HG03175 (cell line): ENCODE measurements at regions not wholly inside any gene's neighbourhood (a gene's known extent, or its start where the extent isn't known, plus 50 kb on each side); places are given as distances from the start of the nearest gene placed in this dataset.
"Not testable (repeated sequence)": the region's sequence is repeated elsewhere in the genome, so short reads cannot be mapped to it uniquely, and the experiment has no call there.

Experiments
- ATAC-seq: cut with Tn5 transposase; IDR thresholded peaks from one replicate; pipeline ENCODE4 v1.9.1; 2021; ENCODE audit warnings: mild to moderate bottlenecking, moderate library complexity; ENCODE audit not compliant: unreplicated experiment

DNA sequence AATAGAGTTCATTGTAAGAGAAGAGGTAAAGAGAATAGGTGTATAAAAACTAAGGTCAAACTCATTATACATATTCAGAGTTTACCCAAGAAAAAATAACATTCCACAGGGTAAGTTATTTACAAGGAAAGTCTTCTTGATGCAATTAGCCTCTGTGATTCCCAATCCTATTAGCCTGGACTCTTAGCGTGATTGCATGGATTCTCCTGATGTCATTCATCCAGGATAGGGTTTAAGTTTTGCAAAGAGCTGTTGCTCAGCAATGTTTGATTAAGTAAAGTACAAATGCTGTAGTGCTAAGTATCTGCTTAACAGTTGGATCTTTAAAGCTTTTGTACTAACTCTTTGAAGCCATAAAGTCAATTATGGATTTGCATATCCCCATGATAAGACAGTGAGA lies 767.8 kb upstream of the LUZP2 start:
- ATAC-seq = no peak

DNA sequence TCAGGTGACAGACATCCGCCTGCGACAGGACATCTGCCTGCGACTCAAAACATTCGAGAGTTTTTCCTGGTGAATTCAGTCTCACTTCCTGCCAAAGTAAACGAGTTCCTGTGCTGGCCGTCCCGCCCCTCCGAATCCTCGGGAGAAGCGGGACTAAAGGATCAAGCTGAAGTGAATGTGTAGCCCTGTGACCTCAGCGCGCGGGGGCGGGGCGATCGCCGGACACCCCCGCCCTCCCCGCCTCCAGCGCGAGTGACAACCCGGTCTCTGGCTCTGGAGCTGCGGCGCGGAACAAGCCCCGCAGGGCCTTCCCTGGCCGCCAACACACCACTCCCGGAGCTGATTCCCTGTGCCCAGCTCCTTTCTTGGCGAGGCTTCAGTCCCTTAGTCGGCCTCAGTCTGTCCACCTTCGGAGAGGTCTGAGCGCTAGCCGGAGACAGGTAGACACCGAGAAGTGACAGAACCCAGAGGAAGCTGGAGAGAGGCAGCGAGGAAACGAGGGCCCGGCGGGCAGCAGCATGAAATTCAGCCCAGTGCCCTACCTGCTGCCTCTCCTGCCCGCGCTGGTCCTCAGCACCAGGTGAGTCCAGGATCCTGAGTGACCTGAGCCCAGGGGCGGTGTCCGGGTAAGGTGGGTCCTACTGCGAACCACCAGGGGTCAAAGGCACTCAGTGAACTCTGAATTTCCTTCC lies 766.4 kb upstream of the LUZP2 start:
- no peak for ATAC-seq

DNA sequence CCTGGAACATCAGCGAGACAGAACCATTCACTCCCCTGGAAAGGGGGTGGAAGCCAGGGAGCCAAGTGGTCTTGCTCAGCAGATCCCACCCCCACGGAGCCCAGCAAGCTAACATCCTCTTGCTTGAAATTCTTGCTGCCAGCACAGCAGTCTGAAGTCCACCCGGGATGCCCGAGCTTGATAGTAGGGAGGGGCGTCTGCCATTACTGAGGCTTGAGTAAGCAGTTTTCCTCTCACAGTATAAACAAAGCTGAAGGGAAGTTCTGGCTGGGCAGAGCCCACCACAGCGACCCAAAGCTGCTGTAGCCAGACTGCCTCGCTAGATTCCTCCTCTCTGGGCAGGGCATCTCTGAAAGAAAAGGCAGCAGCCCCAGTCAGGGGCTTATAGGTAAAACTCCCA lies 764.8 kb upstream of the LUZP2 start:
- no peak for ATAC-seq

DNA sequence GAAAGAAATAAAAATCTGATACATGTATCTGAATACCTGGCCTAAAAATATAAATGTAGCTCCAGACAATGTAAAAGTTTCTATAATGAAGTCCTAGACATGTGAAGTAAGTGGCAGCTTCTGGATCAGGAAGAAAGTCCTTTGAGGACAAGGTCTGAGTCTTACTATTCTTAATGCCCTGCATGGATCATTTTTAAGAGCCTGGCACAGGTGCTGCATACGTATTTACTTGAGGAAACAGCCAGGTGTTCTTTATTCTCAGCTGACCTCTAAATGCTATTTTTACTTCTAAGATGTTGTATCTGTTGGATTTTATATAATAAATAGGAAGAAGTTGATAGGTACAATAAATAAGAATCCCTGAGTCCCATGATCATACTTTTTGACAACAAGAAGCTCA lies 750.0 kb upstream of the LUZP2 start:
- no peak for ATAC-seq

DNA sequence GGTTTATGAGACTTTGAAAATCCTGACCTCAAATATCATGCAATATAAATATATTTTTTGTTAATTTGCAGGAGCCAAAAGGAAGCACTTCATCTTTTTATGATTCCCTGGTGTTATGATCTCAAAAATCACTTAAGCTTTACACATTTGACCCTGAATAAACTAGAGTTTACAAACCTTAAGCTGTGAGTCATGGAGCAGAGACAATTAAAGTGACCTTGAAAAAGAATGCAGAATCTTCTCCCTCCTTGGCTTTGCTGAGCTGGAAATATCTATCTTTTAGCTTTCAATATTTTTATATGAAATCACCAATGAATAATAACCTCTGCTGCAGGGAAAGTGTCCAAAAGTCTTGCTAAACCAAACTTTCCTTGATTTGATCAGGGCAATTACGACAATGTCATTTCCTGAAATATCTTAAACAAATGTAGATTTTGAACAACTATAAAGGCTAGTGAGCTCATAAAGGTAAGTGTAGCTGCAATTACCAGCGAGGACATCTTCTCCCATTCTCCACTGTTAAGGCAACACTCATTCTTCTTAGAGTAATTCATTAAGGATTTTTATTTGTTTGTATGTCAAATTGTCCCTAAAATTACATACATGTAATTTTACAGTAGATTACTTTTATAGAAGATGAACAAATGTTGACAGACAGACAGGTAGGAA lies 747.0 kb upstream of the LUZP2 start:
- ATAC-seq = no peak

DNA sequence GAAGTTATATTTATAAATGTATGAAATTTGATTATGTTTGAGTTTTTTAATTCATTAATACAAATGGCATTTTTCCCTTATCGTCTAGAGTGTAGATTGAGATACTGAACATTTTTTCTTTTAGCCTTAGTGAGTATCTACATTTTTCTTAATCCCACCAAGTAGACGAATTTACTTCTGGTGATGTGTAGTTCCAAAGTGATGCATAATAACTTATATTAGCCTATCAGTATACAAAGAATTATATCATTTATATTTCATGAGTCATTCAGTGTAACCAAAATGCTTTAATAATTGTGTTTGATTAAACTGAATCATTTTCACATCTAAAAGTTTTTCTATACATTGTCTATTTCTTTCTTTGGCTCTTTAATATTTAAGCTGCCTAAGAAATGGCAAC lies 745.6 kb upstream of the LUZP2 start:
- ATAC-seq = no peak

DNA sequence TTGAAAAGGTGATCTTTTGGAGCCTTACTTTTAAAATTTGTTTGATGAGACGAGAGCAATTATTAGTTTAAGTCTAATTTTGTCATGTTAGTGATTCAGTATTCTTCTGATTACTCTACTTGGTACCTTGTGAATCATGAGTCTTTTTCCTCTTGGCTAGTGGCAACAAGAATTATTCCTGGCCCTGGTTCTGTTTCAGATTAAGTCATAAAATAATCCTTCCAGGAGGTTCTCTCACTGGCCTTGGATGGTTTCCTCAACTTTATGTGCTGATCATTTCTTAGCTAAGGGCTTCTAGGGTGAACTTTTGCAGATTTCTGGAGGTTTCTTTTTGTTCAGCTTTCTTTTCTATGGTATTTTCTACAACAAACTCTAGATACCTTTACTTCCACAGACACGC lies 741.8 kb upstream of the LUZP2 start:
- ATAC-seq = no peak

DNA sequence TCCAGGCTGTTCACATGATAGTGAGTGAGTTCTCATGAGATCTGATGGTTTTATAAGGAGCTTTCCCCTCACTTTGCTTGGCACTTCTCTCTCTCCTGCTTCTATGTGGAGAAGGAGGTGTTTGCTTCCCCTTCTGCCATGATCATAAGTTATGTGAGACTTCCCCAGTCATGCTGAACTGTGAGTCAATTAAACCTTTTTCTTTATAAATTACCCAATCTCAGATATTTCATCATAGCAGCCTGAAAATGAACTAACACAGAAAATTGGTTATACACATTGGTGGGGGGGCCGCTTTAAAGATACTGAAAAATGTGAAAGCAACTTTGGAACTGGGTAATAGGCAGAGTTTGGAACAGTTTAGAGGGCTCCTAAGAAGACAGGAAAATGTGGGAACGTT lies 741.1 kb upstream of the LUZP2 start:
- ATAC-seq = no peak

DNA sequence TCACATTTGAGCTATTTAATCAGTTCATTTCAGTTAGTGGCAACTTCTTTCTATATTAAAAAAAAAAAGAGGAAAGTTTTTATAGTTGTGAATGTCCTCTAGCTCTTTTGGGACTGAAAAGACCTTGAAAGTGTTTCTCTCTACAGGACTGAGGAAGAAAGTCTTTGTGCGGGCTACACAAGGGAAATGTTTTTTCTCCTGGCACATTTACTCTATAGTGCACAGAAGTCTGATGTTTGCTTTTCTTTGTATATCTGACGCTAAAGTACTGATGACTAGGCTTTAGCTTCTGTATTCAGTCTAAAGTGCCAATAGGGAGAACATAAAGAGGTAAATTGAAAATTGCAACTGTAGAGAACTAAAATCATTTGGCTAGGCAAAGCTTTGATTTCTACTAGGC lies 737.4 kb upstream of the LUZP2 start:
- ATAC-seq = no peak

DNA sequence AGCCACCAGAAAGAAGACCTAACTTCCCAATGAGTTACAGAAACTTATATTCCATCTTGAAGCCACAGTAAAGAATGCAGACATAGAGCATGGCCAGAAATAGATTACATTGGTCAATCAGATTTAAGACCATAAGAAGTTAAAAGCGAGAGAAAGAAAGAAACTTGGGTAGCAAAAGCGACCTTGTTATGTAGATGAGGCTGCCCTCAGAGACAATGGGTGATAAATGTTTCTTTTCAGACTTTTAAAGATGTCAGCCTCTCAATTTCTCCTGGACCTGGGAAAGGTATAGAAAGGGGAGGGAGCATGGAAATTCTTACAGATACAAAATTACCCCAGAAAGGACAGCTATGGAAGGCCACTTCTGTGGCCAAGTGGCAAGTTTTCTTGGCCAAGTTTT lies 732.6 kb upstream of the LUZP2 start:
- no peak for ATAC-seq

DNA sequence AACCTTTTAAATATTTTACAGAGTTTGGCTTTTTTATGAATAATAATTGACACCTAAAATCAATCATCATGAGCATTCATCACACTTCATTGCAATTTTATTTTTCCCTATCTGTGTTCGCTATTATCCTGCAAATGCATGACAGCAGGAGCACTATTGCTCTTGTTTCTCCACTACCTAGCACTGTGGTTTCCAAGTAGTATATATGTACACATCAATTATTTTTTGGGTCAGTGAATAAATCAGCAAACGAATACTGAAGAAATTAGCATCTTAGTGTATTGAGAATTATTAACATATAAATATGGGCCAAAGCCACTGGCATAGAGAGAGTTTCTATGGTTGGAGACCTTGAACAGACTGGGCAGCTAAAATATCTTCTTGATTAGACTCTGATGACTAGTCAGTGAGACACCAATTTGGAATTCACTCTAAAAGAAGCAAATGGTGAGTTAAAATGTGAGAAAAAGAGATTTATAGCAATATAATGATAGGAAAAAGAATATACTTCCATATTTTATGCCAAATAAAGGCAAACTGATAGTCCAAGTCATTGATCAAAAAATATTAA lies 731.1 kb upstream of the LUZP2 start:
- ATAC-seq = no peak

DNA sequence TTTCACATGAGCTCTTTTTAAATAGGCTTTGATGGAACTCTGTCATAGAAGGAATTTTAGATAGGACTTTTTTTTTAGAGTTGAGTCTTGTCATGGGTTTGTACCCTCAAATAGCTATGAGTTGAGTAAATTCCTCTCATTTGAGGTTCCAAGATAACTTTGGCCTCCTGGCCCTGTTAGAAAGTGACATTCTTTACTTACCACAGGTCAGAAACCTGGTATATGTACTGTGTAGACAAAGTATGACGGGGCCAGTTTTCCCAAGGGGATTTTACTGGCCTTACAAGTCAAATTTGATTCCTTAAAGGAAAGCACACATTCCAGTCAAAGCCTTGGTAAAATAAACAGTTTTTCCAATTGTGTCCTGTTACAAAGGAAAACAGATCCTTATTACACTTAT lies 729.3 kb upstream of the LUZP2 start:
- no peak for ATAC-seq

DNA sequence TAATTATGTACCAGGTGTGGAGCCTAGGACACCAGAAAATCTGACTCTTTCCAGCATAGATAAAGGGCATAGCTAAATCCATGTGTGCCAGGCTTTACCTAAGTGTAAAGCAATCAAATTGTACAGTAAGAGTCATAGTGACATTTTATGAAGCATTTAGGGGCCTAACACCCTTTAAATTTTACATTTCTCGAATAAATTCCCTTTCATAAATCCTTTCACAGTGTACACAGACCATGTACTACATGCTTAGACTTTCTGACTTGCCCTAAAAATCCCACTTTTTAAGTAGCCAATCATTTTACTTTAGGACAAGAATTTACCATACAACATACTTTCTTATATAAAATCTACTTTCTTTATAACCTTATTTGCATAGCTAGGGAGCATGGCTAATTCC lies 727.6 kb upstream of the LUZP2 start:
- no peak for ATAC-seq

DNA sequence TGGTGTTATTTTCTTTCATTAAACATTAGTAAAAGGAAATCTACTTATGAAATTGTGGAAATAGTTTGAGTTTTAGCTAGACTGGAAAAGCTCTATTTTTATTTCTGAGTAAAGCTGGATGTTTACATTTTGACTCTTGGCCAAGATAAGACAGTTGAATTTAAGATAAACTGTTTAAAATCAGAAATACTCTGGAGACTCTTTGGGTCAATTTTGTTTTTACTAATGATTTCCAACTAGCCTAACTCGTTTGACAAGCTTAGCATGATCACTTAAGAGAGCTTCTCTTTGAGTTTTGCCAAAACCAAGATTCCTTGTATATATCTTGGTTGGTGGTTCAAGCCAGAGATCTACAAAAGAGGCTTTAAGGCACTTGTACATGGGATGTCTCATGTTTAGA lies 724.8 kb upstream of the LUZP2 start:
- ATAC-seq = no peak

DNA sequence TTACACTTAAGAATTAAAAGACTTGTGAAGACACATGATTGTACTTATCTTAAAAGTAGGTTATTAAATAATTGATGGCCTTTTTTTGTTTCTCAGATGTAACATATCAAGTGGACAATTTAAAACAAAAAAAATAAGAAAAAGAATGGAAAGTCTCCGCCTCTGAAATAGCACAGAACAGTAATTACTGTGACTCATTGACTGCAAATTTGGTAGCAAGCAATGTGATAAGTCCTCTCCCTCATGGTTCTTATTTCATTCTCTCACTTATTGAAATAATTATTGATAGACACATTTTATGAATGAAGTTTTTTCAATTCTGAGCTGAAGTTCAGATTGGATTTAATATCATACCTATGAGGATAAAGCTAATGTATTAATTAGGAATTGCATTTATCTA lies 717.9 kb upstream of the LUZP2 start:
- no peak for ATAC-seq

DNA sequence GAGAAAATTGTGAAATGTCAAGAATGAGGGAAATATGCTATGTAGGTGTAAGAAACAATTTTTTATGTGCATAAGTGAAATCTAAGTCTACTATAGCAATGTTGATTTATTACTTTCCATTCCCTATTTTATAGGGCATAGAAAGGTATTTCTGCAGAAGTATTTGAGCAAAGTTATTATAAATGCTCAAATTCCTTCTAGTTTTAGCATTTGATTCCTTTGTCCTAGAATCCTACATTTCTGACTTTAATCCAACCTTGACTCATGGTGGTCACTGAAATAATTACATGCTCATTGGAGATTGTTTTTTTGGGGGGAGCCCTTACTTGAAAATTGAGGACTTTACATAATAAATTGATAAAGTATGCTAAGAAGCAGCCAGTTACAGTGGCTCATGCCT lies 716.6 kb upstream of the LUZP2 start:
- ATAC-seq = no peak

DNA sequence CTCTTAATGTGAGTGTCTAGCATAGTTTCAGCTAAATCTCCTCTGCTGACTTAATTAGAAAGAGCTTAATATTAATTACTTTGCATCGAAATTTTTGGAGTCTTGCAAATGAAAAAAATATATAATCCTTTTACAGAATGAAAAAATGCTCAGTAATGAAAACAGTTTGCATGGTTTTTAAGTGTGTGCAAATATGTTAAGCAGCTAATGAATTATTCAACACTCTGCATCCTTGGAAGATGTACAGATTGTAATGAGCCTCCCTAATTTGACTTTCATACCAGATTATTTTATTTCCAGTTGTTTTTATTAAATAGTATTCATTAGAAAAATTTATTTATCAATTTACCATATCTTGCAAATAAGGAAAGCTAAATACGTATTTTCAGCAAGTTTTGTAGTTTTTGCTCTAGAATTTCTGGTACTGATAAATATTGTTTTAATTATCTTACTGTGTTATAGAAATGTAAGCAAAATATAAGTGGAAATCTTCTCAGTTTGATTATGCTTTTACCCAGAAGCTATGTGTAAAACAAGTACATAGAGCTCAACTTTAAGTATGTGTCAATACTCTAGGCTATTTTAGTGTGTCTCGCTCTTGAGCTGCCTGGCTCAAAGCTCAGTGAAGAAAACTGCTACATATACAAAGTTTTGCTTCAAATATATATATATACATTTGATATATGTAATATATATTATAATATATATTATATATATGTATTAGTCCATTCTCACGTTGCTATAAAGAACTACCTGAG lies 714.9 kb upstream of the LUZP2 start:
- ATAC-seq = no peak

DNA sequence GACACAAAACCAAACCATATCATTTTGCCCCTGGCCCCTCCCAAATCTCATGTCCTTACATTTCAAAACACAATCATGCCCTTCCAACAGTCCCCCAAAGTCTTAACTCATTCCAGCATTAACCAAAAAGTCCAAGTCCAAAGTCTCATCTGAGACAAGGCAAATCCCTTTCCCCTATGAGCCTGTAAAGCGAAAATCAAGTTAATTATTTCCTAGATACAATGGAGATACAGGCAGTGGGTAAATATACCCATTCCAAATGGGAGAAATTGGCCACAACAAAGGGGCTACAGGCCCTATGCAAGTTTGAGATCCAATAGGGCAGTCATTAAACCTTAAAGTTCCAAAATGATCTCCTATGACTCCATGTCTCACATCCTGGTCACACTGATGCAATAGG lies 709.9 kb upstream of the LUZP2 start:
- not testable (repeated sequence) for ATAC-seq

DNA sequence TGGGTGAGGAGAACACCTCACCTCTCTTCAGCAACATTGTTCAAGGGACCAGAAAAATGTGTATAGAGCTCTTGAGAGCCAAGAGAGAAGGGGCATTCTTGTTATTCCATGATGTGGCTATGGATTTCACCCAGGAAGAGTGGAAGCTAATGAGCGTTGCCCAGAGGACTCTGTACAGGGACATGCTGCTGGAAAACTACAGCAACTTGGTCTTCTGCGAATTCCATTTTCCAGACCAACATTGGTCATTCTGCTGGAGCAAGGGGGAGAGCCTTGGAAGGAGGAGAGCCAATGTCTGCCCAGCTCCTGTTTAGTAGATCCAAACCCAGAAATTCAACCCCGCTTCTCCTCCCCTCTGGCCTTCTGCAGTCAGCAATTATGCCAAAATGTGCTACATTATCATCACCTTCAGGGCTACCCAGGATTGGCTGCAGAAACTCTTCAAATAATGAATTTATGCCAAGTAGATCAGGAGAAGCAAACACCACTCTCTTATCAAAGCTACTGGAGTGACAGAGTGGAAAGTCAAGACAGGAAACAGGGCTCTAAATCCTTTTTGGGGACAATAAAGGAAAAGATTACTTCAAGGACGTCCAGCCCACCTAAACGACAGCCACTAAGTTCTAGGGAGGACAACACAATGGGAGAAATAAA lies 707.5 kb upstream of the LUZP2 start:
- ATAC-seq = no peak

DNA sequence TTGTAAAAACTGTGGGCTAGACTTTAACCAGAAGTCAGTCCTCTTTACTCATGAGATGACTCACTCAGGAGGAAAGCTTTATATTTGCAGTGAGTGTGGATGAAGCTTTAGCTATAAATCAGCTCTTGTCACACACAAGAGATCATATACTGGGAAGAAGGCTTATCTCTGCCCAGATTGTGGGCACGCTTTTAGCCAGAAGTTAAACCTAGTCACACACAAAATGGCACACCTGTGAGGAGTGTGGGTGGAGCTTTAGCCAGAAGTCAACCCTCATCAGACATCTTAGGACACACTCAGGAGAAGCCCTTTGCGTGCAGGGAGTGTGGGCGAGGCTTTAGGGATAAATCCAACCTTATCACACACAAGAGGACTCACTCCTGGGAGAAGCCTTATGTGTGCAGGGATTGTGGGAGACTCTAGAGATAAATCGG lies 706.9 kb upstream of the LUZP2 start:
- no peak for ATAC-seq
